Kidney (tissue), 13 donors: ENCODE measurements at regions not wholly inside any gene's neighbourhood (a gene's known extent, or its start where the extent isn't known, plus 50 kb on each side); places are given as distances from the start of the nearest gene placed in this dataset.

Experiments used
- DNase-seq, 5 donors: peaks; one replicate each; pipeline ENCODE4 v3.0.0-alpha.2; 2013 to 2020
- FAIRE-seq: peaks from 2 replicates; lab custom pipeline; 2012; peaks lifted over from hg19 to GRCh38; lab: Jason Lieb, UNC
- H3K27ac ChIP-seq, 2 donors: one replicate each; pipeline ENCODE4 v1.7.0; 2013; ENCODE audit warnings: low read depth in 2 of 2, low read length in 2 of 2, inconsistent platforms in 1 of 2
- H3K27me3 ChIP-seq: one replicate; pipeline ENCODE4 v1.7.1; 2013; ENCODE audit warnings: low read length, inconsistent platforms; ENCODE audit not compliant: control insufficient read depth, insufficient read depth
- H3K36me3 ChIP-seq, 3 donors: one replicate each; pipeline versions ENCODE4 v1.7.0 to v1.7.1; 2013; ENCODE audit warnings: low read length in 3 of 3, control low read depth in 1 of 3, inconsistent platforms in 1 of 3; ENCODE audit not compliant: insufficient read depth in 3 of 3, control insufficient read depth in 2 of 3
- H3K4me1 ChIP-seq, 3 donors: one replicate each; pipeline versions ENCODE4 v1.7.0 to v1.7.1; 2013; ENCODE audit warnings: low read length in 3 of 3, inconsistent platforms in 1 of 3, low read depth in 1 of 3; ENCODE audit not compliant: control insufficient read depth in 2 of 3, insufficient read depth in 2 of 3
- H3K4me3 ChIP-seq, 3 donors: one replicate each; pipeline versions ENCODE4 v1.7.0 to v1.8.1; 2013; ENCODE audit warnings: low read length in 3 of 3, control low read depth in 1 of 3, inconsistent platforms in 1 of 3
- H3K9ac ChIP-seq, 3 donors: one replicate each; pipeline versions ENCODE4 v1.7.0 to v1.7.1; 2013; ENCODE audit warnings: low read length in 3 of 3, control low read depth in 1 of 3, inconsistent platforms in 1 of 3
- H3K9me3 ChIP-seq, 3 donors: one replicate each; pipeline versions ENCODE4 v1.7.0 to v1.7.1; 2013; ENCODE audit warnings: low read length in 3 of 3, control low read depth in 1 of 3, inconsistent platforms in 1 of 3; ENCODE audit not compliant: control insufficient read depth in 2 of 3, insufficient read depth in 1 of 3
- CTCF ChIP-seq: IDR thresholded peaks from 3 replicates; pipeline ENCODE4 v1.5.1; 2012; ENCODE audit warnings: mild to moderate bottlenecking, moderate library complexity, borderline replicate concordance; ENCODE audit not compliant: insufficient read depth; ENCODE audit errors: extremely low read depth
- intact Hi-C: fragments of 100-400 bp; cut with DNase I; formaldehyde crosslinking; loops from one replicate; pipeline ENCODE4 v1.11.1; 2022
- donor health status: control.
- donor health status: control.
- donor health status: control.
- donor health status: control.
- donor health status: control.
- donor health status: DM: yes; HTN: yes; CAD: no.
- donor health status: Normal renal cell carcinoma (clear cell type).

GRCh38 chr9:31028137-31028536 is 1356.3 kb upstream of the ACO1 start:
- DNase-seq = no peak
- no peak for FAIRE-seq
- intact Hi-C loops = no loop called here
- no peak overlapping the region for H3K4me3 ChIP-seq
- H3K27ac ChIP-seq = no peak overlapping the region
- H3K36me3 ChIP-seq = no peaks in the 10 kb centered on the region
- no peaks in the 10 kb centered on the region for H3K9me3 ChIP-seq
- no peak overlapping the region for H3K9ac ChIP-seq
- no peaks in the 10 kb centered on the region for H3K4me1 ChIP-seq
- TF ChIP-seq CTCF = no peak
- no peaks in the 10 kb centered on the region for H3K27me3 ChIP-seq

- no peaks in the 10 kb centered on the region for H3K4me1 ChIP-seq
- no peaks in the 10 kb centered on the region for H3K36me3 ChIP-seq
- TF ChIP-seq CTCF = no peak
- no peak overlapping the region for H3K4me3 ChIP-seq
- no peaks in the 10 kb centered on the region for H3K27me3 ChIP-seq
- peak in 1 of 5 donors; percentile 9 for DNase-seq
- H3K9me3 ChIP-seq = no peaks in the 10 kb centered on the region
- FAIRE-seq = no peak
- no peak overlapping the region for H3K27ac ChIP-seq
- no peak overlapping the region for H3K9ac ChIP-seq
- intact Hi-C loops = no loop called here
These were observed 1353.7 kb upstream of the ACO1 start for GRCh38 chr9:31030741-31031202.

GRCh38 chr9:31032206-31032605 is 1352.2 kb upstream of the ACO1 start:
- H3K4me3 ChIP-seq = no peak overlapping the region
- no peak overlapping the region for H3K9ac ChIP-seq
- no peaks in the 10 kb centered on the region for H3K36me3 ChIP-seq
- no peaks in the 10 kb centered on the region for H3K4me1 ChIP-seq
- intact Hi-C loops = no loop called here
- no peak for TF ChIP-seq CTCF
- no peak for DNase-seq
- H3K27ac ChIP-seq = no peak overlapping the region
- H3K9me3 ChIP-seq = no peaks in the 10 kb centered on the region
- no peak for FAIRE-seq
- no peaks in the 10 kb centered on the region for H3K27me3 ChIP-seq

GRCh38 chr9:31034311-31034710 is 1350.1 kb upstream of the ACO1 start:
- FAIRE-seq = no peak
- intact Hi-C loops = no loop called here
- H3K27ac ChIP-seq = no peak overlapping the region

More at GRCh38 chr9:31034311-31034710, 1350.1 kb upstream of the ACO1 start:
- Histone ChIP-seq H3K4me1 (no peaks in the 10 kb centered on the region), H3K27me3 (no peaks in the 10 kb centered on the region), H3K4me3 (no peak overlapping the region), H3K9me3 (no peaks in the 10 kb centered on the region), H3K36me3 (no peaks in the 10 kb centered on the region), H3K9ac (no peak overlapping the region)
- no peak for DNase-seq
- no peak for TF ChIP-seq CTCF
